ENCODE measurements at regions not wholly inside any gene's neighbourhood (a gene's known extent, or its start where the extent isn't known, plus 50 kb on each side); places are given as distances from the start of the nearest gene placed in this dataset.

DNA sequence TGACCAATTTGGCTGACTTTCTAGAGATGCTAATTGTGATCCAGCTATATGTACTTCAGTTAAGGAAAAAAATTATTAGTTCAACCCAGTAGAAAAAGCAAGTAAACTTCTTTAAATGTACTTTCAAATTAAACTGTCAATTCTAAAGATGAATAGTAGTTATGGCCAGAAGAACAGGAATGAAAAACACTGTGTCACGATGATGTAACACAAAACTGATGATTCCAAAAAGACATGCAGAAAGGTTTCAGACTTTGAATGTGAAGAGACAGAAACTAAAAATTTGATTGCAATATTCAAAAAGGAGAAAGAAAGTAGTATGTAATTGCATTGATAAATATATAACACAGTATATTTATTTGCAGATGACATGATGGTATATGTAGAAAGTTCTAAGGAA lies 127.3 kb upstream of the NR4A3 start:
- no peak for DNase-seq (ENCODE audit: low read depth in 2 of 2)

- DNase-seq (ENCODE audit: low read depth in 2 of 2) = no peak
Observed at GRCh38 chr9:99699396-99699795, 122.3 kb upstream of the NR4A3 start.

DNA sequence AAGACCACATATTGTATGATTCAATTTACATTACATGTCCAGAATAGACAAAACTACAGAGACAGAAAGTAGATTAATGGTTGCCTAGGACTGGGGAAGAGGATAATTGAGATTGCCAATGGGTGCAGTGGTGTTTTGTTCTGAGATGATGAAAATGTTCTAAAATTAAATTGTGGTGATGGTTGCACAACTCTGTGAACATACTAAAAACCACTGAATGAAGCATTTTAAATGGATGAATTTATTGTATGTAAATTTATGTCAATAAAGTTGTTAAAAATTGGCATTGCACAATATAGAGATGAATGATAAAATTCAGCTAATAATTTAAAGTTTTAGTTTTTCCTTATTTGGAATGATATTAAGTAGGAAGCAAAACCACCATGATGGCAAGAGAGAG lies 109.5 kb upstream of the NR4A3 start:
- no peak for DNase-seq (ENCODE audit: low read depth in 2 of 2)

DNA sequence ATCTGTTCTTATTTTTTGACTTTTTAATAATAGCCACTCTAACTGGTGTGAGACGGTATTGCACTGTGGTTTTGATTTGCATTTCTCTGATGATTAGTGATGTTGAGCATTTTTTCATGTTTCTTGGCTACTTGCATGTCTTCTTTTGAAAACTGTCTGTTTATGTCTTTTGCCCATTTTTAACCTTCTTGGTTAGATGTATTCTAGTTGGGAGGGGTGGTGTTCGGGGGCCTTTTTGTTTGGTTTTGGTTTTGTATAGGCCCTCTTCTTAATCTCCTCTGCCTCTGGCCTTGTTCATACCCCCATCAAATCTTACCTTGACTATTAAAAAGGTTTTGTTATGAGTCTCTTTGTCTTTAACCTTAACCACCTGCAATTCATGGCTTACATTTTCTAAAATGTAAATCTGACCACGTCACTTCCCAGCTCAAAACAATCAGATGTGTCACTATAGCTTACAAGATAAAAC lies 107.8 kb upstream of the NR4A3 start:
- no peak for DNase-seq (ENCODE audit: low read depth in 2 of 2)

DNA sequence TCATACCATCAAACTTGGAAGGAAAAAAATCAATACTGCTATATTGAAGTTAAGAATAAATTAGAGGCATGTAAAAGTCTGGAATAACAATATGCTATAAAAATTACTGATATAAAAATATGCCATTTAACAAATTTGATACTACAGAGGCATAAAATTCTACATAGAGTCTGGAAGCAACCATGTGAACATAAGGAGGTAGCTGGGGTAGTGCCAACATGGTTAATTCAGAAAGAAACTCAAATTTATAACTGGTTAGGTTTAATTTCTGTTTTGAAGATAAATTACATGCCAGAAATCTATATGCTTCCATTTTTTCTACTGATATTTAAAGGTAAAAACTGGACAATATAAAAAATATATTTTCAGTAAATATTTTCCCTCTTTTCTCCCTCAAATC lies 103.1 kb upstream of the NR4A3 start:
- no peak for DNase-seq (ENCODE audit: low read depth in 2 of 2)

GRCh38 chr9:99720455-99721050 lies 101.1 kb upstream of the NR4A3 start:
- no peak for DNase-seq (ENCODE audit: low read depth in 2 of 2)

DNA sequence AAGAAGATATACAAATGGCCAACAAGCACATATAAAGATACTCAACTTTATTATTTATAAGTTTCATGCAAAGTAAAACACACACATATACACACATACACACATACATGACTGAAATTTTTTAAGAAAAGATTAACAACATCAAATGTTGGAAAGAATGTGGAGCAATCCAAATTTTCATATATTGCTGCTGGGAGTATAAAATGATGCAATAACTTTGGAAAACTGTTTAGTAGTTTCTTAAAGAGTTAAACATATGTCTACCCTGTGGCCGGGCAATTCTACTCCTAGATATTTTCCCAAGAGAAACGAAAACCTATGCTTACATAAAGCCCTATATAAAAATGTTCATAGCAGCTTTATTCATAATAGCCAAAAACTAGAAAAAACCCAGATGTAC lies 99.8 kb upstream of the NR4A3 start:
- no peak for DNase-seq (ENCODE audit: low read depth in 2 of 2)

DNA sequence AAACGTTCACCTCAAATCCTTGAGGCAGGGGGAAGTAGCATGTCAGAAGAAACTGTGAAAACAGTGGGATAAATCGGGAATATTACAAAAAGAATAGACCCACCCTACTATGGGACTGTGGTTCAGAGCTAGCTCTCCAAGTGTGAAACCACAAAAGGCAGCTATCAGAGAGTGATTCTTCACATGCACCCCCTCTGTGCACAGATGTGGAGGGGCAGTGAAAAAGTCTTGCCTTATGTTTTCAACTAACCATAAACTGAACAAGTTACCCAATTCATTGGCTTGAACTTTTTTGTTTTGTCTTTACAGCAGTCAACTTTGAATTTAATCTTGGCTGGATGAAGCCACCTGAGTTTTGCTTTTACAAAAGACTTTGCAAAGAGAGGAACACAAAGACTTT lies 98.8 kb upstream of the NR4A3 start:
- DNase-seq (ENCODE audit: low read depth in 2 of 2) = no peak

GRCh38 chr9:99724640-99725039 lies 97.0 kb upstream of the NR4A3 start:
- no peak for DNase-seq (ENCODE audit: low read depth in 2 of 2)

GRCh38 chr9:99725852-99726251 lies 95.8 kb upstream of the NR4A3 start:
- DNase-seq (ENCODE audit: low read depth in 2 of 2) = no peak

DNA sequence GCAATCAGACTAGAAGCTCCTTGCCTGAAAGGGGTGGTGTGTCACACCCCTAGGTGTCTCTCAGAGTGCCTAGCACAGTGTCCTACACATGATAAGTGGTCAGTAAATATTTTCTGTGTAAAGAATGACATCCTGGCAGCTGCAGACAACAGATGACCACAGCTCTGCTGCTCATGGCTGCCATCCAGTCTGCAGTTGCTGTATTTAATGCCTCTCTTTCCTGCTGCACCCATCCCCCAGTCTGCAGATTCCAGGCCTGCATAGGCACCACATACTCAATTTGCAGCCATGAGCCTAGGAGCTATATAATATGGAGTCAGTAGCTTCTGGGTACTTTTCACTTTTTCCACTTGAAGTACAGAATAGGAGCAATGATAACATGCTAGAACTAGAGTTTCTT lies 94.9 kb upstream of the NR4A3 start:
- peak; percentile 4 to 37 for DNase-seq (ENCODE audit: low read depth in 2 of 2)

DNA sequence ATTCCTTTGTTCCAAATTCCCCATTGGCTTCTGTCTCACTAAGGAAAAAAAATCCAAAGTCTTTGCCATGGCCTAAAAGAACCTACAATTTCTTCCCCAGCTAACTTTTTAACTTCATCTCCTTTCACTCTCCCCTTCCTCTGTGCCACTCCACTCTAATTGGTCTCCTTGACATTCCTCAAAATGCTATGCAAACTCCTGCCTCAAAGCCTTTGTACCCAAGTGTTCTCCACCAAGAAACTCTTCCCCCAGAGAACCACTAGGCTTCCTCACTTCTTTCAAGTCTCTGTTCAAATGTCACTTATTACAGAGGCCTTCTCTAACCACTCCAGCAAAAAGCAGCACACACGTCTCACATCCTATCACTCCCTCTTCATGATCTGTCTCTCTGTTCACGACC lies 91.6 kb upstream of the NR4A3 start:
- DNase-seq (ENCODE audit: low read depth in 2 of 2) = no peak

- DNase-seq (ENCODE audit: low read depth in 2 of 2) = no peak
Observed at GRCh38 chr9:99731950-99732349, 89.7 kb upstream of the NR4A3 start.

GRCh38 chr9:99732715-99733114 lies 89.0 kb upstream of the NR4A3 start:
- DNase-seq (ENCODE audit: low read depth in 2 of 2) = peak; percentile 43 to 73

DNA sequence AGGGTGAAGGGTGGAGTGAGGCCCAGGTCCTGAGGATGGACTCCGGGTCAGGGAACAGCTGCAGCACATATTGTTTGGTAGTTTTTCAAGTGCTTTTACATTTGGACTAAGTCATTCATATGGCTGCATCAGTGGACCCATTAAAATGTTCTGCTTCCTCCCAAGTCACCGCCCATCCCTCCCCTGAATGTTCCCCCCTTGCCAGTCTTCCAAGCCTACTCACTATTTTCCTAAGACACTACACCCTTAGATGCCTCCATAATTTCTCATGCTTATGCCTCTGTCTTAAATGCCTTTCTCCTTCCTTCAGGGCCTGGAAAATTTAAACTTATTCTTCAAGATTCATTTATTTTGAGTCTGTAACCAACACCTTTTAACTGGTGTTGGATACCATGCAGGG lies 86.6 kb upstream of the NR4A3 start:
- no peak for DNase-seq (ENCODE audit: low read depth in 2 of 2)

GRCh38 chr9:99736291-99736690 lies 85.4 kb upstream of the NR4A3 start:
- DNase-seq (ENCODE audit: low read depth in 2 of 2) = no peak

DNA sequence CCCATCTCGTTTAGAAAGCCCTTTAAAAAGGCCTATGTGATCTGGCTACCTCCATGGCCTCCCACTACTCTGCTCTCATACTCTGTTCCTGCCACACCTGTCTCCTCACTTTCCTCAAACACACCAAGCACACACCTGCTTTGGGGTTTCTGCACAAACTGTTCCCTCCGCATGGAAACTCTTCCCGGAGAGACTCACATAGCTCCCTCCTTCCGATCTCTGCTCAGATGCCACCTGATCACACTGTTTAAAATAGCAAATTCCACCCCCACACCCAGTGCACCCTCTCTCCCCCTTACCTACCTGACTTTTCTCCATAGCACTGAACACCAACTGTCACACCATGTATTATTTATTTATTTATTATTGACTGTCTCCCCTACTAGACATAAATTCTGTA lies 84.0 kb upstream of the NR4A3 start:
- DNase-seq (ENCODE audit: low read depth in 2 of 2) = no peak

- no peak for DNase-seq (ENCODE audit: low read depth in 2 of 2)
Observed at GRCh38 chr9:99743006-99743405, 78.7 kb upstream of the NR4A3 start.

- no peak for DNase-seq (ENCODE audit: low read depth in 2 of 2)
Observed at GRCh38 chr9:99743455-99743854, 78.2 kb upstream of the NR4A3 start.

DNA sequence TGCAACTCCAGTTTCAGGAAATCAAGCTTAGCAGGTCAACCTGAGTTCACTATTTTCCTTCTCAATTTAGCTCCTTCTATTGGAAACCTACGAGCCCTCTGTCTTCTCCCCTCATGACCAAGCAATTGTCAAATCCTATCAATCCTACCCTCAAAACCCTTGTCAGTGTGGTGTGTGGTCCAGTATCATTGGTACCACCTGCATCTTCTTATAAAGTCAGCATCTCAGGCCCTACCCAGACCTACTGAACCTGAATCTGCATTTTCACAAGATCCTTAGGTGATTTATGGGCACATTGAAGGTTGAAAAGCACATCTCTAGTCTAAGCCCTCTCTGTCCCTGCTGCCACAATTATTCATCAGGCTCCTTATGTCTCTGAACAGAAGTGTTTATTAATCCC lies 77.6 kb upstream of the NR4A3 start:
- DNase-seq (ENCODE audit: low read depth in 2 of 2) = no peak

DNA sequence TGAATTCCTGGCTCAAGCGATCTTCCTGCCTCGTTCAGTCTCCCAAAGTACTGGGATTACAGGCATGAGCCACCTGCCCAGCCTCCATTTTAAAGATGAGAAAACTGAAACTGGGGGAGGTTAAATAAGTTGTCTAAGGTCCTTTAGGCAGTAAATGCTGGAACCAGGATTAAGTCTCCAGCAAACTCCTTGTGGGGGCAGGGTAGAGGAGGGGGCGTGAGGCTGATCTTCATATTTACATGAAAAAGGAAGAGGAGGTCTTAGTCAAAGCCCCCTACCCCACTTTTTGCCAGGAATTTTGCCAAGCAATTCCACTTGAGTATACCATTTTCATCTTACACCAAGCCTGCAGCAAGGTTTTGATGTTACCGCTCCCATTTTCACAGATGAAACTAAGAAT lies 76.6 kb upstream of the NR4A3 start:
- no peak for DNase-seq (ENCODE audit: low read depth in 2 of 2)

DNA sequence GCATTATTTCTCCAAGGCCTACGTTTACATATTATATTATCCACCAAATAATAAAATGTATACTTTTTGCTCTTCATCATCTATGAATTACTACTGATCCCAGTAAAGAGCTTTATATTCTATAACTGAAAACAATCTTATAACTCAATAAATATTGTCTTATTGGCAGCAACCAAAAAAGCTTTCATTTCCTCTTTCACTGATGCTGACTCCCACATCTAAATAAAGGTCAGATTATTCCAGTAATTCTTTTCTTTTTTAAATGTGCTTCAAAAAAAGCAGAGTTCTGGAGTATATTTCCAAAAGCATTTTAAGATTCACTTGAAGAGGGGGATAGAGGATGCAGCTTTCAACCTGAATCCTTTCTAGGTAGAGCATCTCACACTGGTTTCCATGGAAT lies 75.3 kb upstream of the NR4A3 start:
- DNase-seq (ENCODE audit: low read depth in 2 of 2) = no peak

DNA sequence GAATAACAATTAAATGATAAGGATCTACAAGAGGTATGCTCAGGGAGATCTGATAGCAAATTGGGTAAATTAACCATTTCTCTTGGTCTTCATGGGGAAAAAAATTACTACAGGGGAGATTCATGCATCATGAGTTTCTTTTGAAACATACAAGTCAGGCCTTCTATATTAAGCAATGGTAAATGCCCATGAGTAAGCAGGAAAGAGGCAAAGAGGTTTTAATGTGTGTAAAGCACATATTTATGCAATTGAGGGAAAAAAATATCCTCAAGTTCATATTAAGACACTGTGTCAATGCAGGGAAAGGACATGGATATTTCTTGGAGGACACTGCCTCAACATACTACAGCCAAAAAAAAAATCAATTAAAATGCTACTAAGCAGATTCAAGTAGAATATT lies 73.4 kb upstream of the NR4A3 start:
- no peak for DNase-seq (ENCODE audit: low read depth in 2 of 2)

DNA sequence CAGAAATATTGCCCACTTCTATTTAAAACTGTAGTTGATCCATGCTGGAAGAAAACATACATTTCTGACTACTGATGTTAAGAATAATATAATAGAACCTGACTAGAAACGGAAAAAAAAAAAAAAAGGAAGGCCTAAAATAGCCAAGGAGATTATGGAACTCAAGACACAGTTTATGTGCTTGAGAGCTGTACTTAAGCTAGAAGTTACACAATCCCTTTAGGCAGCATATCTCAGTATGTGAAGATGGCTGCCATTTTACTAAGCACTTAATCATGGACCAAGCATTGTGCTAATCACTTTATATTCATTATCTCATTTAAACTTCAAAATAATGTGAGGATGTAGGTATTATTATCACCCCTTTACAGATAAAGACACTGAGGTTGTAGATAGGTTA lies 73.0 kb upstream of the NR4A3 start:
- no peak for DNase-seq (ENCODE audit: low read depth in 2 of 2)
